ENCODE measurements at regions not wholly inside any gene's neighbourhood (a gene's known extent, or its start where the extent isn't known, plus 50 kb on each side); places are given as distances from the start of the nearest gene placed in this dataset.

- TF ChIP-seq POLR2AphosphoS5 (IDR thresholded peaks at IDR 0.05; ENCODE audit: low read depth, low read length), result no peak
- TF ChIP-seq TAF1 (IDR thresholded peaks at IDR 0.05; ENCODE audit: borderline replicate concordance, insufficient read depth, low read length), result no peak
- no peak for TF ChIP-seq FOXP2 (optimal IDR thresholded peaks at IDR 0.05; ENCODE audit: borderline replicate concordance, extremely low read depth, extremely low read length, insufficient read depth)
Observed at GRCh38 chr1:193850745-193851144, 664.3 kb upstream of the B3GALT2 start.
